Activated CD8-positive, alpha-beta T cell treated with anti-CD3 and anti-CD28 coated beads, Interleukin-2, amount 10 ng/mL, durations not matched to agents 7 days and 5 days (primary cell): ENCODE measurements at regions not wholly inside any gene's neighbourhood (a gene's known extent, or its start where the extent isn't known, plus 50 kb on each side); places are given as distances from the start of the nearest gene placed in this dataset.

Experiments
- ATAC-seq: fragments of 150-1000 bp; cut with Tn5 transposase; one replicate; pipeline ENCODE4 v1.10.0; 2021; ENCODE audit warnings: moderate library complexity
- CTCF ChIA-PET: fragments of 350-600 bp; sonication (Branson Sonifier 250); formaldehyde crosslinking; loops from one replicate; lab custom pipeline; 2021; ENCODE audit warnings: antibody characterized with exemption; lab: Charles Lee
- POLR2A ChIA-PET: fragments of 350-600 bp; sonication (Branson Sonifier 250); formaldehyde crosslinking; loops from one replicate; lab custom pipeline; 2021; ENCODE audit warnings: antibody characterized with exemption; lab: Charles Lee
- DNase-seq: peaks from one replicate; pipeline ENCODE4 v3.0.0-alpha.2; 2020
- H3K27ac Mint-ChIP-seq: one replicate; pipeline ENCODE4 v1.8.0; 2021; ENCODE audit warnings: mild to moderate bottlenecking, mixed read lengths
- H3K27me3 Mint-ChIP-seq: one replicate; pipeline ENCODE4 v1.8.0; 2021; ENCODE audit warnings: low read depth, mixed read lengths
- H3K36me3 Mint-ChIP-seq: one replicate; pipeline ENCODE4 v1.8.0; 2021; ENCODE audit warnings: low read depth, mixed read lengths
- H3K4me1 Mint-ChIP-seq: one replicate; pipeline ENCODE4 v1.8.0; 2021; ENCODE audit warnings: low read depth, mixed read lengths
- H3K4me3 Mint-ChIP-seq: one replicate; pipeline ENCODE4 v1.8.0; 2021; ENCODE audit warnings: mild to moderate bottlenecking, mixed read lengths
- H3K9me3 Mint-ChIP-seq: one replicate; pipeline ENCODE4 v1.8.0; 2022; ENCODE audit warnings: mixed read lengths; ENCODE audit not compliant: insufficient read depth

DNA sequence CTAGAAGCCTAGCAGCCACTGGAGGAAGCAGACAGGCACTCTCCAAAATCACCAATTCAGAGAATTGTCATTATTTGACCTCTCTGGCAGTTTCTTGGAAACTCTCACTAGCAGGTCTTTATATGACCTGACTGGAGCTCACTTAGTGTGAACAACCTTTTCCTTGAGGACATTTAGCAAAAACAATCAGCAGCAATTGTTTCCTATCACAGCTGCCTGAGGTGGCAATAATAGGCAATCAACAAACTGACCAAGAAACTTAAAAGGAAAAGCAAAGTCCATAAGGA lies 162.4 kb upstream of the STT3B start:
- ChIA-PET POLR2A (no interaction called here), CTCF (no interaction called here)
- no peak overlapping the region for H3K27ac Mint-ChIP-seq
- no peak for ATAC-seq
- H3K36me3 Mint-ChIP-seq, result peaks cover 2% of the 10 kb centered on the region
- H3K4me1 Mint-ChIP-seq, result peaks cover 15% of the 10 kb centered on the region
- no peaks in the 10 kb centered on the region for H3K9me3 Mint-ChIP-seq
- no peak overlapping the region for H3K4me3 Mint-ChIP-seq
- DNase-seq, result no peak
- no peaks in the 10 kb centered on the region for H3K27me3 Mint-ChIP-seq

- CTCF ChIA-PET, result no interaction called here
- H3K9me3 Mint-ChIP-seq, result no peaks in the 10 kb centered on the region
- H3K4me1 Mint-ChIP-seq, result peaks cover 15% of the 10 kb centered on the region
- H3K4me3 Mint-ChIP-seq, result no peak overlapping the region
- peaks cover 2% of the 10 kb centered on the region for H3K36me3 Mint-ChIP-seq
- POLR2A ChIA-PET, result no interaction called here
- H3K27ac Mint-ChIP-seq, result no peak overlapping the region
- H3K27me3 Mint-ChIP-seq, result no peaks in the 10 kb centered on the region
- DNase-seq (no peak), ATAC-seq (no peak)
Measured at GRCh38 chr3:31370681-31371080, 162.0 kb upstream of the STT3B start.

- no peak for ATAC-seq
- Mint-ChIP-seq H3K36me3 (peaks cover 2% of the 10 kb centered on the region), H3K27me3 (no peaks in the 10 kb centered on the region), H3K4me3 (no peak overlapping the region), H3K9me3 (no peaks in the 10 kb centered on the region), H3K27ac (no peak overlapping the region), H3K4me1 (peaks cover 15% of the 10 kb centered on the region)
- POLR2A ChIA-PET, result no interaction called here
- CTCF ChIA-PET, result no interaction called here
- no peak for DNase-seq
Measured at GRCh38 chr3:31371484-31372177, 161.1 kb upstream of the STT3B start.

DNA sequence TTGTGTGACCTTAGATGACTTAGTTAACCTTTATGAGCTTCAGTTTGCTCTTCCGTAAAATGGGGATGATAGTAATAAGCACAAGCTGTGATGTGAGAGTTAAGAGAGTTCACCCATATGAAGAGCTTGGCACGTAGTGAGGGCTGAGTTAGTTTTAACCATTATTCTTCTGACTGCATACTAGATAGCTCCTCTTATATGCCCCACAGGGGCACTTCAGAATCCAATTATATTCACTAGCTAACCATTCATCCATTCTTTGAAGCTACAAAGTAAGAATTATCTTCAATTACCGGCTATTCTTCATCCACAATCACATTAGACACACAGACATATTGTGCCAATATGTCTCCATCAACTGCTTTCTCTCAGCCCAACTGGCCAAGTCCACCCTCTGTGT lies 159.0 kb upstream of the STT3B start:
- peaks cover 2% of the 10 kb centered on the region for H3K36me3 Mint-ChIP-seq
- H3K27ac Mint-ChIP-seq, result no peak overlapping the region
- H3K27me3 Mint-ChIP-seq, result no peaks in the 10 kb centered on the region
- CTCF ChIA-PET, result no interaction called here
- DNase-seq, result no peak
- no peak overlapping the region for H3K4me3 Mint-ChIP-seq
- H3K4me1 Mint-ChIP-seq, result peaks cover 23% of the 10 kb centered on the region
- POLR2A ChIA-PET, result no interaction called here
- ATAC-seq, result no peak
- H3K9me3 Mint-ChIP-seq, result no peaks in the 10 kb centered on the region

- ChIA-PET POLR2A (no interaction called here), CTCF (interaction anchor here (0.9 to 1.5 kb wide), 2 partner anchors 13 to 72 kb away, joined by 3 read pairs; no protein-coding TSS in a partner anchor)
- peak; percentile 42 for ATAC-seq
- no peak overlapping the region for H3K27ac Mint-ChIP-seq
- peaks cover 8% of the 10 kb centered on the region for H3K4me1 Mint-ChIP-seq
- peak; percentile 27 for DNase-seq
- H3K9me3 Mint-ChIP-seq, result no peaks in the 10 kb centered on the region
- no peak overlapping the region for H3K4me3 Mint-ChIP-seq
- H3K36me3 Mint-ChIP-seq, result peaks cover 2% of the 10 kb centered on the region
- no peaks in the 10 kb centered on the region for H3K27me3 Mint-ChIP-seq
Measured at GRCh38 chr3:31377045-31377642, 155.6 kb upstream of the STT3B start.

- no peak overlapping the region for H3K4me3 Mint-ChIP-seq
- no peak for DNase-seq
- H3K27me3 Mint-ChIP-seq, result no peaks in the 10 kb centered on the region
- POLR2A ChIA-PET, result no interaction called here
- H3K4me1 Mint-ChIP-seq, result peaks cover 8% of the 10 kb centered on the region
- H3K36me3 Mint-ChIP-seq, result no peaks in the 10 kb centered on the region
- no peak overlapping the region for H3K27ac Mint-ChIP-seq
- no peak for ATAC-seq
- H3K9me3 Mint-ChIP-seq, result no peaks in the 10 kb centered on the region
- CTCF ChIA-PET, result no interaction called here
Measured at GRCh38 chr3:31378231-31378630, 154.5 kb upstream of the STT3B start.

GRCh38 chr3:31379598-31379997 lies 153.1 kb upstream of the STT3B start:
- H3K27me3 Mint-ChIP-seq, result no peaks in the 10 kb centered on the region
- no peak for DNase-seq
- no peak overlapping the region for H3K27ac Mint-ChIP-seq
- H3K4me3 Mint-ChIP-seq, result no peak overlapping the region
- H3K9me3 Mint-ChIP-seq, result no peaks in the 10 kb centered on the region
- ChIA-PET POLR2A (no interaction called here), CTCF (interaction anchor here (0.5 kb wide), 1 partner anchor 141 kb away, joined by 3 read pairs; no protein-coding TSS in a partner anchor)
- peaks cover 8% of the 10 kb centered on the region for H3K4me1 Mint-ChIP-seq
- H3K36me3 Mint-ChIP-seq, result no peaks in the 10 kb centered on the region
- no peak for ATAC-seq

DNA sequence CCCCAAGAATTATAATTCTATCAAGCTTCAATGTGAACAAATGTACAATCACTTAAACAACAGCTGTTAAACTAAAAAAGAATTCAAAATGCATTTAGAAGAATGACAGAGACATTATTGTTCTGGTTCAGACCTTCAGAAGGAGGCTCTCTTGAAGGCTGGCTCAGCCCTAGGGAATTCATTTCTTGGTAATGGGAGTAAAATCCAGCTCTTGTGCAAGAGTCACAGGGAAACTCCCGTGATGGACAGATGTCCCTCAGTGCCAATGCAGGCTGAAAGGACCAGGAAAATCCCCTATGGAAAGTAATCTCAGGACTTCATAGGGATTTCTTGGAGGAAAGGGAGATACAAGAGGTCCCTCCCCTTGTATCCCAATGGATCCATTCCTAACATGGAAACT lies 149.9 kb upstream of the STT3B start:
- ATAC-seq, result no peak
- peaks cover 10% of the 10 kb centered on the region for H3K9me3 Mint-ChIP-seq
- H3K36me3 Mint-ChIP-seq, result peaks cover 7% of the 10 kb centered on the region
- DNase-seq, result no peak
- no peak overlapping the region for H3K27ac Mint-ChIP-seq
- no peaks in the 10 kb centered on the region for H3K4me1 Mint-ChIP-seq
- ChIA-PET POLR2A (interaction anchor here (0.6 to 1.3 kb wide), 2 partner anchors 148 to 301 kb away, joined by 3 read pairs; no protein-coding TSS in a partner anchor), CTCF (no interaction called here)
- H3K27me3 Mint-ChIP-seq, result no peaks in the 10 kb centered on the region
- H3K4me3 Mint-ChIP-seq, result no peak overlapping the region

- no peak for DNase-seq
- ChIA-PET CTCF (no interaction called here), POLR2A (interaction anchor here (1.3 kb wide), 1 partner anchor 147 kb away, joined by 3 read pairs; no protein-coding TSS in a partner anchor)
- no peak overlapping the region for H3K4me3 Mint-ChIP-seq
- ATAC-seq, result no peak
- H3K9me3 Mint-ChIP-seq, result peaks cover 10% of the 10 kb centered on the region
- H3K36me3 Mint-ChIP-seq, result peaks cover 7% of the 10 kb centered on the region
- no peaks in the 10 kb centered on the region for H3K4me1 Mint-ChIP-seq
- no peak overlapping the region for H3K27ac Mint-ChIP-seq
- H3K27me3 Mint-ChIP-seq, result no peaks in the 10 kb centered on the region
Measured at GRCh38 chr3:31384117-31384516, 148.6 kb upstream of the STT3B start.

DNA sequence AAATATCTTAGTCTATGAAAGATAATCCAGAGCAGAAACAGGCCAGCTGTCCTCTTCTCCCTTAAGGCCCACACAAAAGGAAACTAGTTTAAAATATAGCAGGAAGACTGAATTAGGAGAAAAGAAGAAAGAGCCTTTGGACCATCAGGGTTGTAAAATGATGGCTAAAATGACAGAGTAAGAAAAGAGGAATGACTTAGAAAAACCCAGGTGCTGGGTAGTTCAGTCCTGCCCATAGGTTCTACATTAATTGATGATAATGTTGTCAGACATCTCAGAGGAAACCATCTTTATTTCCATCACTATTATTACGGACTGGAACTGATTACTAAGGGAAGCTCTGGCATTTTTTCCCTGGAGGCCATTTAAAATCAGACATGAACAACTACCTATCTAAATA lies 142.8 kb upstream of the STT3B start:
- CTCF ChIA-PET, result no interaction called here
- peaks cover 5% of the 10 kb centered on the region for H3K4me1 Mint-ChIP-seq
- ATAC-seq (no peak), DNase-seq (no peak)
- H3K9me3 Mint-ChIP-seq, result peaks cover 10% of the 10 kb centered on the region
- POLR2A ChIA-PET, result no interaction called here
- H3K27ac Mint-ChIP-seq, result no peak overlapping the region
- H3K4me3 Mint-ChIP-seq, result no peak overlapping the region
- peaks cover 7% of the 10 kb centered on the region for H3K36me3 Mint-ChIP-seq
- H3K27me3 Mint-ChIP-seq, result no peaks in the 10 kb centered on the region

DNA sequence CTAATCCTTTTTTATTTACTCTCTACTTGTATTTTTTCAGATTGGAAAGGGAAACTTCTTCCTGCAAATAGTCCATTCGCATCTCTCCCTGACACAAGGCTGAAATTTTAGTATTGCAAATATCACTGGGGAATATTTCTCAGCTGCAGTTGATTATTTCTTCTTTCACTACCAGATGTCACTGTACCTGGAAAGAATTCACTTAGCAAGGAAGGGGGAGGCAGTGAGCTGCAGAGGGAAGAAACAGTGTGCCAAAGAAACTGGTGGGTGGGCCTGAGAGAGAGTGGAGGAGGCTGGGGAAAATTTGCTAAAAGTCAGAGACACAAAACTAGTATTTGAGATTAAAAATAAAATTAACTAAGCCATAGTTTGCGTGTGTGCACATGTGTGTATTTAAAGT lies 142.3 kb upstream of the STT3B start:
- DNase-seq, result no peak
- H3K4me3 Mint-ChIP-seq, result no peak overlapping the region
- ATAC-seq, result no peak
- no peak overlapping the region for H3K27ac Mint-ChIP-seq
- POLR2A ChIA-PET, result no interaction called here
- H3K4me1 Mint-ChIP-seq, result peaks cover 5% of the 10 kb centered on the region
- CTCF ChIA-PET, result no interaction called here
- H3K27me3 Mint-ChIP-seq, result no peaks in the 10 kb centered on the region
- H3K9me3 Mint-ChIP-seq, result peaks cover 10% of the 10 kb centered on the region
- peaks cover 7% of the 10 kb centered on the region for H3K36me3 Mint-ChIP-seq

GRCh38 chr3:31391150-31391549 lies 141.6 kb upstream of the STT3B start:
- no peak for ATAC-seq
- POLR2A ChIA-PET, result no interaction called here
- Mint-ChIP-seq H3K9me3 (peaks cover 10% of the 10 kb centered on the region), H3K27me3 (no peaks in the 10 kb centered on the region), H3K27ac (no peak overlapping the region), H3K4me1 (peaks cover 5% of the 10 kb centered on the region), H3K4me3 (no peak overlapping the region), H3K36me3 (peaks cover 7% of the 10 kb centered on the region)
- no peak for DNase-seq
- CTCF ChIA-PET, result no interaction called here
